K562 (cell line): ENCODE measurements at regions not wholly inside any gene's neighbourhood (a gene's known extent, or its start where the extent isn't known, plus 50 kb on each side); places are given as distances from the start of the nearest gene placed in this dataset.

Experiments used
- BRCA1 ChIP-seq, 2 experiments: fragments of 450-650 bp in 1 of 2; sonication (generic) in 1 of 2; formaldehyde crosslinking in 1 of 2; IDR thresholded peaks; 2 replicates each; pipeline versions ENCODE4 v1.5.0 to v1.6.1; 2017 to 2020; ENCODE audit warnings: mild to moderate bottlenecking in 1 of 2, missing genetic modification reagents in 1 of 2
- FOSL1 ChIP-seq: fragments of 200-800 bp; sonication (Bioruptor generic); conservative IDR thresholded peaks from 2 replicates; pipeline ENCODE4 v1.6.1; 2016; ENCODE audit warnings: missing genetic modification characterization, missing compliant biosample characterization
- FOXK2 ChIP-seq, 2 experiments: fragments of 450-650 bp; IDR thresholded peaks in 1 of 2; conservative IDR thresholded peaks in 1 of 2; 2 replicates each; pipeline ENCODE4 v1.6.1; 2016; ENCODE audit warnings: low read depth in 2 of 2, mild to moderate bottlenecking in 1 of 2
- GTF2E2 ChIP-seq: fragments of 200-800 bp; sonication (Bioruptor generic); IDR thresholded peaks from 2 replicates; pipeline ENCODE4 v1.6.1; 2016; ENCODE audit warnings: missing genetic modification characterization, missing compliant biosample characterization
- NCOR1 ChIP-seq: fragments of 450-650 bp; IDR thresholded peaks from 2 replicates; pipeline ENCODE4 v1.6.1; 2016; ENCODE audit warnings: mild to moderate bottlenecking, moderate library complexity
- ZNF212 ChIP-seq: fragments of 450-650 bp; formaldehyde crosslinking; IDR thresholded peaks from 2 replicates; pipeline ENCODE4 v1.4.0; 2020; ENCODE audit warnings: mild to moderate bottlenecking
- ZNF311 ChIP-seq: fragments of 250-450 bp; sonication (Bioruptor Pico); IDR thresholded peaks from 2 replicates; pipeline ENCODE4 v1.4.0; 2020; ENCODE audit warnings: mild to moderate bottlenecking, moderate library complexity
- TF ChIP-seq, protein P1 (sequence below): fragments of 450-650 bp; IDR thresholded peaks from 2 replicates; pipeline ENCODE4 v1.6.1; 2018; ENCODE audit warnings: mild to moderate bottlenecking, low read depth; ENCODE audit not compliant: partially characterized antibody

DNA sequence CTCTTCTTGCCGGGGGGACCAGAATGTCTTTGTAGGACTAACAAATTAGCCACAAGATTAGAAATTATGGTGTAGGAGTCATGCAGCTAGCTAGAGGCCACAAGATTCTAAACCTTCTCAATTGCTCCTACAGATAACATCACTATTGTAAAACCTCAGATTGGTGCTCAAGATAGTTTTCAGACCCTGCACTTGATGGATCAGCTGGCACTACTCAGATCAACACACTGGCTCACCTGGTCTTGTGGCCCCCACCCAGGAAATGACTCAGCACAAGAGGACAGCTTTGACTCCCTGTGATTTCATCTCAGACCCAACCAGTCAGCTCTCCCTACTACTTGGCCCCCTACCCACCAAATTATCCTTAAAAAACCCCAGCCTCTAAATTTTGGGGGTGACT, 124.1 kb upstream of the RASGRP1 start:
- TF ChIP-seq, protein P1, sequence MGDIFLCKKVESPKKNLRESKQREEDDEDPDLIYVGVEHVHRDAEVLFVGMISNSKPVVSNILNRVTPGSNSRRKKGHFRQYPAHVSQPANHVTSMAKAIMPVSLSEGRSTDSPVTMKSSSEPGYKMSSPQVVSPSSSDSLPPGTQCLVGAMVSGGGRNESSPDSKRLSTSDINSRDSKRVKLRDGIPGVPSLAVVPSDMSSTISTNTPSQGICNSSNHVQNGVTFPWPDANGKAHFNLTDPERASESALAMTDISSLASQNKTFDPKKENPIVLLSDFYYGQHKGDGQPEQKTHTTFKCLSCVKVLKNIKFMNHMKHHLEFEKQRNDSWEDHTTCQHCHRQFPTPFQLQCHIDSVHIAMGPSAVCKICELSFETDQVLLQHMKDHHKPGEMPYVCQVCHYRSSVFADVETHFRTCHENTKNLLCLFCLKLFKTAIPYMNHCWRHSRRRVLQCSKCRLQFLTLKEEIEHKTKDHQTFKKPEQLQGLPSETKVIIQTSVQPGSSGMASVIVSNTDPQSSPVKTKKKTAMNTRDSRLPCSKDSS: no peak
- TF ChIP-seq ZNF212 (no peak), NCOR1 (no peak), GTF2E2 (tag) (no peak), BRCA1 (IDR thresholded peaks at IDR 0.05) (no peak), BRCA1 (CRISPR knock-in tag; IDR thresholded peaks at IDR 0.05) (no peak), ZNF311 (CRISPR knock-in tag) (no peak), FOXK2 (conservative IDR thresholded peaks at IDR 0.05 in 1 of 2, IDR thresholded peaks at IDR 0.05 in 1 of 2; ENCODE audit: low read depth in 2 of 2) (no peak), FOSL1 (tag) (no peak)
